ENCODE measurements at regions not wholly inside any gene's neighbourhood (a gene's known extent, or its start where the extent isn't known, plus 50 kb on each side); places are given as distances from the start of the nearest gene placed in this dataset.

DNA sequence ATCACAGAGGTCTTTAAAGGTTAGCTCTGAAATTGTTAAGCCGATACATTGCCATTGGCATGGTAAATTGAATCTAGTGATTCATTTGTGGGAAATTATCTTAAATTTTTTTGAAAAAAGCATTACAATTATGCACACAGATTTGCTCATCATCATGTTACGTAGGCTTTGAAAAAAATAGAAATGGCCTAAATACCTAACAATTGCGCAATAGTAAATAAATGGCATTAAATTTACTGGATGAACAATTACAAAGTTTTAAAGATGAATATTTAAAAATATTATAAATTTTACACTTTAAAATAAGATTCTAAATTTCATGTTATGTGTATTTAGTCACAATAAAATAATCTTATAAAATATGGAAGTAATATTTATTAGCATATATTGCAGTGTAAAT is 171.3 kb downstream of the RPRM start:
- TF ChIP-seq POLR2AphosphoS5 (IDR thresholded peaks at IDR 0.05) (no peak), POLR2A (IDR thresholded peaks at IDR 0.05) (no peak)
- TF ChIP-seq, protein P1, sequence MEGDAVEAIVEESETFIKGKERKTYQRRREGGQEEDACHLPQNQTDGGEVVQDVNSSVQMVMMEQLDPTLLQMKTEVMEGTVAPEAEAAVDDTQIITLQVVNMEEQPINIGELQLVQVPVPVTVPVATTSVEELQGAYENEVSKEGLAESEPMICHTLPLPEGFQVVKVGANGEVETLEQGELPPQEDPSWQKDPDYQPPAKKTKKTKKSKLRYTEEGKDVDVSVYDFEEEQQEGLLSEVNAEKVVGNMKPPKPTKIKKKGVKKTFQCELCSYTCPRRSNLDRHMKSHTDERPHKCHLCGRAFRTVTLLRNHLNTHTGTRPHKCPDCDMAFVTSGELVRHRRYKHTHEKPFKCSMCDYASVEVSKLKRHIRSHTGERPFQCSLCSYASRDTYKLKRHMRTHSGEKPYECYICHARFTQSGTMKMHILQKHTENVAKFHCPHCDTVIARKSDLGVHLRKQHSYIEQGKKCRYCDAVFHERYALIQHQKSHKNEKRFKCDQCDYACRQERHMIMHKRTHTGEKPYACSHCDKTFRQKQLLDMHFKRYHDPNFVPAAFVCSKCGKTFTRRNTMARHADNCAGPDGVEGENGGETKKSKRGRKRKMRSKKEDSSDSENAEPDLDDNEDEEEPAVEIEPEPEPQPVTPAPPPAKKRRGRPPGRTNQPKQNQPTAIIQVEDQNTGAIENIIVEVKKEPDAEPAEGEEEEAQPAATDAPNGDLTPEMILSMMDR (IDR thresholded peaks at IDR 0.05 in 8 of 11, conservative IDR thresholded peaks at IDR 0.05 in 3 of 11) = no peak

Data from spleen (tissue), 7 donors.